ENCODE measurements at regions not wholly inside any gene's neighbourhood (a gene's known extent, or its start where the extent isn't known, plus 50 kb on each side); places are given as distances from the start of the nearest gene placed in this dataset.

DNA sequence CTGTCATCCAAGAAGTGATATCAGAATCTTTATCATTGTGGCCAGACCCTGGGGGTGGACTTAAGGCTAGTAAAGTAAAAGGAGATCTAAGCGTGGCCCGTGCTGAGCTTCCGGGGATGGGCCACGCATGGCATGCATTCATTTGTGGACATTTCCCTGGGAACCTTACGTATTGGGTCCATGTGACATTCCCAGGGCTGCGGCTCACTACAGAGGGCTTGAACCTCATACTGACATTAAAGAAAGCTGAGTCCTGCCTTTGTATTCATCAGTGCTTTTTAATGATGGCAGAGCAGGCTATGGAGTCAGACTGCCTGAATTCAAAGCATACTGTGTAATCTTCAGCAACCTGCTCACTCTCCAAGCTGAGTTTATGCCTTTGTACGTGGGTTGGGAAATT, 152.2 kb upstream of the AFDN start:
- no peak for DNase-seq (ENCODE audit: low spot score)

GRCh38 chr6:167676000-167676665, 150.6 kb upstream of the AFDN start:
- peak; percentile 5 for DNase-seq (ENCODE audit: low spot score)

DNA sequence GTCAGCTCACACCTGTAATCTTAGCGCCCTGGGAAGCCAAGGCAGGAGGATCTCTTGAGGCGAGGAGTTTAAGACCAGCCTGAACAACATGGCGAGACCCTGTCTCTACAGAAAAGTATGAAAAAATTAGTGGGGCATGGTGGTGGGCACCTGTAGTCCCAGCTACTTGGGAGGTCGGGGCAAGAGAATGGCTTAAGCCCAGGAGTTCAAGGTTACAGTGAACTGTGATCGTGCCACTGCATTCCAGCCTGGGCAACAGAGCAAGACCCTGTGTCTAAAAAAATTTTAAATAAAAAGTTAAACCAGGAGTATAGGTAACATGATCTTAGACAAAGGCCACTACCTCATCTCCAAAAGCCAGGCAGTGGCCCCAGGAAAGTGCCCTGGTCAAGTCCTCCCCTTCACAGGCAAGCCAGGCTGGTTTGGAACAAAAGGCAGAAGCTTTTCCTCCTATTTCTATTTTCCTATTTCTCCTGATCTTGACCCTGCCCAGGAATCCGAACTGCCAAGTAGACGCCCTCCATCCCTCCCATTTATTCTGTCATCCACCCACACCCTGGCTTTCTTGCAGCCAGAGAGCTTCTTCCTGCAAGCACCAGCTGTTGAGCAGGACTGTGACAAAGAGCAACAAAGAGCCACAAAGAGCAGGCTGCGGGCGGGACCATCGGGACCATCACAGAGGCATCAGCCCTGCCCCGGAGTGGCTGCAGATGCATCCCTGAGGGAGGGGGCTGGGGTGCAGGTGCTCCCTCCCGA, 149.9 kb upstream of the AFDN start:
- no peak for DNase-seq (ENCODE audit: low spot score)

DNA sequence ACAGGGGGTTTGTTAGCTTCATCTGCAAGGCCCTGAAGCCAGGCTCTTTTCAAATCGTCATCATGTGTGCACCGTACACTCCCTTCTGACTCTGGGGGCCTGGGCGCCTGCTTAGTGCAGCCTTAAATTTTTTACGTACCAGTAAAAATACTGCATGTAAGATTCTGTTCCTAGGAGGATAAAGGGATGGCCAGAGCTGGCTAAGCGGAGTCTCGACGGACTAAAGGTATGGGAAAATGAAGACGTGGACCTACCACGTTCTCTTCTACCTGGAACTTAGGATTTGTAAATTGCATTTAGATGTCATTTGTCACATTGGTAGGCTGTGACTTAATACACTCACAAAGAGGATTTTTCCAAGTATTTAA, 149.3 kb upstream of the AFDN start:
- DNase-seq (ENCODE audit: low spot score) = no peak

- DNase-seq (ENCODE audit: low spot score) = no peak
Measured at GRCh38 chr6:167678102-167679101, 148.3 kb upstream of the AFDN start.

DNA sequence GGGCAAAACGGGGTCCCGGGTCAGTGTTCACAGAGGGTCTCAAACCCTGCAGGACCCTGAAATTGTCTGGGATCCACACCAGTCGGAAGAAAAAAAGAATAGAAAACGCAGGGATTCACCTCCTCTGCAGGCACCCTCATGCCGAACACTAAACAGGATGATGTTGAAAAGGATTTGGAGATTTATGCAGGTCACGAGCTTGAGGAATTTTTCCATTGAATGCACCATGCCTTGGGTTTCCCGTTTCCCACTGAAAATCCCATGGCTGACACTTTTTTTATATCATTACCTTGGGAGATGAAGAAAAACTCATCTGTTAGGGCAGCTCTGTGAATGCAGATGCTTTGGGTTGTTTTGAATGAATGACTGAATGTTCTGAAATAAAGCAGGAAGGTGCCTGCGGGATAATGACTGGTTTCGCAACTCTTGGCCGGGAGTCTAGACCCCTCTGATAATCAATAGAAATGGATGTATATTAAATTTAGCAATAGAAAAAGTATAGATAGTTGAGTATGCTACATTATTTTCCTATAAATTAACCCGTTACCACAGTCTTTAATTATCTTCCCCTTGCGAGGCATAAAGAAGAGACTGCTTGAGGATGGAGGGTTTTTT, 147.5 kb upstream of the AFDN start:
- DNase-seq (ENCODE audit: low spot score) = no peak

- DNase-seq (ENCODE audit: low spot score) = no peak
Measured at GRCh38 chr6:167679790-167680604, 146.7 kb upstream of the AFDN start.

DNA sequence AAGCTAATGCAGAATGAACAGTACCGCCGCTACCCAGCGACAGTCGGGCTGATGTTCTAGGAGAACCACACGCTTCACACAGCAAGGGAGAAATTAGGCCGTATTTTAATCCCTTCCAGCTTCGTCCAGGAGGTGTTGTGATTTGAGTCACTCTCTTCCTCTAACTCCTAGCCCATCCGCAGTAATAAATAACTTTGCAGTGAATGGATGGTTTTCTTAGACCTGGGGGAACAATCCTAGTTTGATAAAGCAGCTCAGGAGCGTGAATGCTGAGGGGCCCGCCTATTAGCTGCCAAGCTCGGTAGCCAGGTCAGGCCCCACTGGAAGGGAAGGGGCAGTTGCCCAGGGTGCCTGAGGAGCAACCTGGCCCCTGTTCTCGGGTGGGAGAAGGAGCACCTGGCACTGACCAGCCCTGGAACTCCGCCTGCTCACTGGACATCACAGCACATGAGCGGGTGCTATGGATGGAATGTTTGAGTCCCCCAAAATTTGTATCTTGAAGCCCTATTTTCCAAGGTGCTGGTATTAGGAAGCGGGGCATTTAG, 146.0 kb upstream of the AFDN start:
- no peak for DNase-seq (ENCODE audit: low spot score)

- no peak for DNase-seq (ENCODE audit: low spot score)
Measured at GRCh38 chr6:167682125-167682524, 144.6 kb upstream of the AFDN start.

DNA sequence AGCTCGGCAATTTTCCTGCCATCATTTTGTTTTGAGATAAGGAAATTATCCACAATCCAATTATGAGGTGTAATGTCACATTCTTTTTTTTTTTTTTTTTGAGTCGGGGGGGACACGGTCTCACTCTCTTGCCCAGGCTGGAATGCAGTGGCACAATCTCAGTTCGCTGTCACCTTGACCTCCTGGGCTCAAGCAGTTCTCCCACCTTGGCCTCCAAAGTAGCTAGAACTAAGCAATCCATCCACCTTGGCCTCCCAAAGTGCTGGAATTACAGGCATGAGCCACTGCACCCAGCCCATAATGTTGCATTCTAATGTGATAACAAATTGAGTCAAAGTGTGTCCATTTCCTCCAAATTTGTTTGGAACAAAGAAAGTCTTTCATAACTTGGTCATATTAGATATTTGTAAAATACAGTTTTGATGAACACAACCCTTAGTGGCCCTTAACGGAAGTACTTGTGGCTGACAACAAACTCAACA, 144.1 kb upstream of the AFDN start:
- DNase-seq (ENCODE audit: low spot score) = no peak

DNA sequence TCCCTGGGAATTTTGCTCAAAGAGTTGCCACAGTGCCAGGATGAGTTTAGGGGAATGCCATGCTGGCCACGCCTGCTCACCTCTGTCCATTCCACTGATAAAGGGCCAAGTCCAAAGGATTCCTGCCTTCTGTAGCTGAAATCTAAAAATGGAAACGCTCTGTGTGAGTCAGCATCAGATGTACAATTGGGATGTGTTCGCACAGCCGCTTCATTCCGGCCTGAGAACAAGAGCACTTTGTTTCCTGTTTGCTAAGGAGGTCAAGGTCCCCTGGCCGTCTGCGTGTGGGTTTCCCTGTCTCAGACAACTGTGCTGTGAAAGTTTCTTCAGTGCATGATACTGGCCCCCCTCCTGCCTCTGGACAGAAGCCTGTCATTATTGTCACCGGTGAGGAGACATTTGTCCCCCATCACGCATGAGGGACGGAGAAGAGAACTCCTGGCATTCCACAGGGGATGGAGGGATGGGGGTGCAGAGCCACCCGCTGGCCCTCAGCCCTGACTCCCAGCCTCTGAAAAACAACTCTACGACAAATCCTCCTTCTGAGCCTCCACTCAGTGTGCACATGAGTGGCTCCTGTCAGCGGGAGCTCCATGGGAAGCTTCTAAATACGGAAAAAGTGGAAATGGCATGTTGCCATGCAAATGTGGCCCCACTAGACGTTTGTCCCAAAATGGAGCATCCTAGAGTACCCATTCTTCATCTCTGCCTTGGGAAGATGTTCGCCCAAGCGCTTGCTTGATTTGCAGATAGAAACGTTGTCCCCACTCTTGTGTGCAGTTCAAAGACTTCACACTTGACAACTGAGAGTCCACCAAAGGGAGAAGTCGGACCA, 143.5 kb upstream of the AFDN start:
- DNase-seq (ENCODE audit: low spot score) = peak; percentile 80

- DNase-seq (ENCODE audit: low spot score) = no peak
Measured at GRCh38 chr6:167684276-167685104, 142.2 kb upstream of the AFDN start.

GRCh38 chr6:167685654-167686053, 141.1 kb upstream of the AFDN start:
- DNase-seq (ENCODE audit: low spot score) = no peak

GRCh38 chr6:167686204-167686893, 140.4 kb upstream of the AFDN start:
- no peak for DNase-seq (ENCODE audit: low spot score)

DNA sequence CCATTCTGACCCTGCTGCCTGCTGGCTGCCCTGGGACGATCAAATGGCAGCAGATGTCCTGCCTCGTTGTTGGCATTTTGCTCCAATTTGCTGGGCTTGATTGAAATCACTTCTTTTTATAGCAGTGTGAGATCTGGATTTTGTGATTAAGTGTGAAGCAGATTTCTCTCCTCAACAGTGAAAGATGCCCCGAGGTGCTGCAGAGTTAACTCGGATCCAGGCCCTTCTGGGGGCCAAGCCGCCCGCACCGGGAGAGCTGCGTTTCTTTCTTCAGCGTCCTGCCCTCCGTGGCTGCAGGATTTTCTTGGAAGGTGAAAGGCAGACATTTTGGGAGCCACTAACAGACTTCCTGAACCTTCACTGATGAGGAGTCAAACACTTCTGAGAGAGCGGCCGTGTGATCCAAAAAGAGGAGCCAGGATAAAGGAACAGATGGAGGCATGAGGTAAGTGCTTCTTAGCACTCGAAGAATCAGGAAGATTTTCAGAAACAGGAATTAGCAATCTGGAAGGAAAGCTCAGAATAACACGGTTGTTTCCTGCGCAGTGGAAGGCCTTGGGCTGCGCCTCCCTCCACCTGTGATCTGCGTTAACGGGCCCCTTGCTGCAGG, 139.5 kb upstream of the AFDN start:
- DNase-seq (ENCODE audit: low spot score) = no peak

DNA sequence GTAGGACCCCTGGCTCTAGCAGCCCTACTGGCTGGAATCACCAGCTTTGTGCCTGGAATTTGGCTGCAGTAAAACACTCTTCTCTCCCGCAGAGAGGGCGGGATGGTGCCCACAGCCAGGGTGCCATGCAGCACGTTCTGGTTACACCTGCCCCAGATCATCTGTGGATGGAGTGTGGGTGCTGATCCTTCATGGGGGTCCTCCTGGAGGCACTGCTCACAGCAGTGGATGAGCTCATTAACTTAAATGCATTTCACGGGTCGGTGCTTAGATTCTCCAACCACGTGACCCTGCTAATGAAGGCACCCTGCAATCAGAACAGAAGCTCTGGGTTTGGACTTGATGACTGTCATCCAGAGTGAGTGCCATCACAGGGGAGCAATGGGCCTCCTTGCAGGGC, 138.6 kb upstream of the AFDN start:
- DNase-seq (ENCODE audit: low spot score) = no peak

- DNase-seq (ENCODE audit: low spot score) = no peak
Measured at GRCh38 chr6:167689278-167689677, 137.4 kb upstream of the AFDN start.

- no peak for DNase-seq (ENCODE audit: low spot score)
Measured at GRCh38 chr6:167689751-167690150, 137.0 kb upstream of the AFDN start.
